SU-DHL-6 (cell line): ENCODE measurements at regions not wholly inside any gene's neighbourhood (a gene's known extent, or its start where the extent isn't known, plus 50 kb on each side); places are given as distances from the start of the nearest gene placed in this dataset.

Source experiments
- EZH2phosphoT487 ChIP-seq: fragments of 200-600 bp; sonication (generic), shearing (Covaris generic); conservative IDR thresholded peaks from 2 replicates; pipeline ENCODE4 v1.6.1; 2018; ENCODE audit warnings: mild to moderate bottlenecking, antibody characterized with exemption, low read length, moderate library complexity, mixed read lengths
- TF ChIP-seq, protein P1 (sequence below): fragments of 200-600 bp; sonication (generic); IDR thresholded peaks from one replicate; pipeline ENCODE4 v1.5.1; 2017; ENCODE audit warnings: antibody characterized with exemption, mild to moderate bottlenecking, low read length, moderate library complexity; ENCODE audit not compliant: insufficient read depth, poor library complexity, severe bottlenecking

- TF ChIP-seq, protein P1, sequence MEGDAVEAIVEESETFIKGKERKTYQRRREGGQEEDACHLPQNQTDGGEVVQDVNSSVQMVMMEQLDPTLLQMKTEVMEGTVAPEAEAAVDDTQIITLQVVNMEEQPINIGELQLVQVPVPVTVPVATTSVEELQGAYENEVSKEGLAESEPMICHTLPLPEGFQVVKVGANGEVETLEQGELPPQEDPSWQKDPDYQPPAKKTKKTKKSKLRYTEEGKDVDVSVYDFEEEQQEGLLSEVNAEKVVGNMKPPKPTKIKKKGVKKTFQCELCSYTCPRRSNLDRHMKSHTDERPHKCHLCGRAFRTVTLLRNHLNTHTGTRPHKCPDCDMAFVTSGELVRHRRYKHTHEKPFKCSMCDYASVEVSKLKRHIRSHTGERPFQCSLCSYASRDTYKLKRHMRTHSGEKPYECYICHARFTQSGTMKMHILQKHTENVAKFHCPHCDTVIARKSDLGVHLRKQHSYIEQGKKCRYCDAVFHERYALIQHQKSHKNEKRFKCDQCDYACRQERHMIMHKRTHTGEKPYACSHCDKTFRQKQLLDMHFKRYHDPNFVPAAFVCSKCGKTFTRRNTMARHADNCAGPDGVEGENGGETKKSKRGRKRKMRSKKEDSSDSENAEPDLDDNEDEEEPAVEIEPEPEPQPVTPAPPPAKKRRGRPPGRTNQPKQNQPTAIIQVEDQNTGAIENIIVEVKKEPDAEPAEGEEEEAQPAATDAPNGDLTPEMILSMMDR, result no peak
- TF ChIP-seq EZH2phosphoT487, result no peak
Observed at GRCh38 chr2:185477452-185477851, 261.2 kb upstream of the FSIP2 start.
